ENCODE measurements at regions not wholly inside any gene's neighbourhood (a gene's known extent, or its start where the extent isn't known, plus 50 kb on each side); places are given as distances from the start of the nearest gene placed in this dataset.

GRCh38 chr10:124285587-124286527 is 132.9 kb downstream of the OAT start:
- no peak for DNase-seq

- DNase-seq, result no peak
Observed at GRCh38 chr10:124283949-124284250, 134.8 kb downstream of the OAT start.

- DNase-seq, result no peak
Observed at GRCh38 chr10:124283215-124283948, 135.3 kb downstream of the OAT start.

GRCh38 chr10:124282326-124282725 is 136.4 kb downstream of the OAT start:
- DNase-seq, result no peak

- no peak for DNase-seq
Observed at GRCh38 chr10:124281666-124282065, 137.1 kb downstream of the OAT start.

GRCh38 chr10:124280916-124281315 is 137.8 kb downstream of the OAT start:
- no peak for DNase-seq

GRCh38 chr10:124279882-124280281 is 138.8 kb downstream of the OAT start:
- no peak for DNase-seq

GRCh38 chr10:124279298-124279697 is 139.4 kb downstream of the OAT start:
- no peak for DNase-seq

GRCh38 chr10:124278356-124278755 is 140.4 kb downstream of the OAT start:
- no peak for DNase-seq

GRCh38 chr10:124273141-124273540 is 145.6 kb downstream of the OAT start:
- DNase-seq, result no peak

GRCh38 chr10:124271676-124272075 is 147.0 kb downstream of the OAT start:
- DNase-seq, result no peak

- no peak for DNase-seq
Observed at GRCh38 chr10:124270530-124271327, 148.0 kb downstream of the OAT start.

GRCh38 chr10:124268976-124269375 is 149.7 kb downstream of the OAT start:
- no peak for DNase-seq

- no peak for DNase-seq
Observed at GRCh38 chr10:124267911-124268549, 150.7 kb downstream of the OAT start.

GRCh38 chr10:124267231-124267885 is 151.4 kb downstream of the OAT start:
- no peak for DNase-seq

GRCh38 chr10:124266468-124267230 is 152.1 kb downstream of the OAT start:
- no peak for DNase-seq

GRCh38 chr10:124265776-124266467 is 152.8 kb downstream of the OAT start:
- no peak for DNase-seq

- no peak for DNase-seq
Observed at GRCh38 chr10:124265391-124265745, 153.4 kb downstream of the OAT start.

- DNase-seq, result no peak
Observed at GRCh38 chr10:124264711-124265390, 153.9 kb downstream of the OAT start.

GRCh38 chr10:124264271-124264670 is 154.5 kb downstream of the OAT start:
- DNase-seq, result no peak

Measured in NCI-H1694 (cell line).